ENCODE measurements at regions not wholly inside any gene's neighbourhood (a gene's known extent, or its start where the extent isn't known, plus 50 kb on each side); places are given as distances from the start of the nearest gene placed in this dataset.
A peak's percentile ranks its signal among the peaks of the same experiment; 100 is the strongest.

DNA sequence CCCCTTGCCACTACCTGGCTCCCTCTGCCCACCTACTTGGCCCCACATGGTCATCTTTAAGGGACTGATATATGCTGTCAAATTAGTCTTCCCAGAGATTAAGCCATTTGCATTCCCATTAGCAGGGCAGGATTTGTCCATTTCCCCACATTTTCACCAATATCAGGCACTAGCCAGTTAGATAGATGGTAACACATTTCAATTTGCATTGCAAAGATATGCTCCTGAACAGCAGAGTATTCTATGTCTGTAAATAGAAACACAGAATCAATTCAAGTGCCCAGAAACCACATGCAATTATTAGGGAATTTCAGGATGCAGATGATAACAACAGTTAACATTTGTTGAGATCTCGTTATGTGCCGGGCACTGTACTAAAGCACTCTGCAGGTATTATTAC lies 92.6 kb upstream of the IL12B start:
- no peak for DNase-seq

- no peak for DNase-seq
Measured at GRCh38 chr5:159424123-159424522, 93.8 kb upstream of the IL12B start.

GRCh38 chr5:159426694-159427093 lies 96.4 kb upstream of the IL12B start:
- no peak for DNase-seq

DNA sequence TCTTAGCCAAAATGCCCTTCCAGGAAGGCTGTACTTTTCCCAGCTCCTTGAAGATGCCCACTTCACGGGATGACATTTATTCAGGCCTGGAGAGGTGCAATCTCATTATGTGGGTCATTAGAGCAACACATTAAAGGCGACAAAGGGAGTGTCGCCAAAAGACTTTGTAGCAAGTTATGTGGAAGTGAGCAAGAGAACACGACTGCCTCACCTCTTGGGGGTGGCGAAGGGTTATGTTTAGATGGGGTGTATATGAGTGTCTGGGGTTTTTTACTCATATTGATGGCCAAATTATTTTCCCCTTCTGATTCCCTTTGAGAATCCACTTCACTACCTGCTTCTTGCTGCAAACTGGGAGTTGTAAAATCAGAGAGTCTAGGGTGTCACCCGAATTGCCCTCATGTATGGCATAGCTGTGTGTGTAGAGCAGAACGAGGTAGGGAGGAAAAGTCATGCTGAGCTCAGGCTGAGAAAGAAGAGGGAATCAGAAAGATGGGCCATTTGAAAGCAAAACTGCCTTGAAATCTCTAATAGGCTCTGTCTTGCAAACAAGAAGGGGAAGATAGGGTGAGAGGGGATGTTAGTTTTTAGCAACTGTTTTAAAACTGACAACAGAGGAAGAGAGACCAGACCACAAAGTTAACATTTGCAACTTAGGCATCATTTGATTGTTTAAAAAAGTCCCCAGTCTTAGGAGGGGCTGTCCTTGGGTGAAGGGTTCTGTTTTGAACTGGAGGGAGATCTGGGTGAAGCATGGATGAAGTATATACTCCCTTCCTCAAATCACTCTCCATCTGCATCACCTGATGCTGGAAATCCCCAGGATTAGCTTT lies 97.1 kb upstream of the IL12B start:
- peak; percentile 17 for DNase-seq

- DNase-seq = no peak
Measured at GRCh38 chr5:159430361-159431012, 100.2 kb upstream of the IL12B start.

DNA sequence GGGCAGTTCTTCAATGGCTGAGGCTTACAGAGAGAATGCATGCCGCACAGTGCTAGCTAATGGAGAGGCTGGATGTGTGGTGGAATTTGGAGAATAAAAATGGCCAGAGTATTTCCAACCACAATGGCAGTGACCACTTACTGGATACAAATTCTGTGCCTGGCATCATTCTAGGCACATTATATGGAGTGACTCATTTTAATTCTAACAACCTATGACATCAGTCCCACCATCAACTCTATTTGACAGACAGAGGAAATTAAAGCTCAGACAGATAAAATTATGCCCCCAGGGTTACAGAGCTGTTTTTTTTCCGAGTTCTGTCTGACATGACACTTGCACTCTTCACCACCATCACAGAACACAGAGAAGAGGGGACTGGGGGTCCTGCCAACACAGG lies 105.6 kb upstream of the IL12B start:
- no peak for DNase-seq

DNA sequence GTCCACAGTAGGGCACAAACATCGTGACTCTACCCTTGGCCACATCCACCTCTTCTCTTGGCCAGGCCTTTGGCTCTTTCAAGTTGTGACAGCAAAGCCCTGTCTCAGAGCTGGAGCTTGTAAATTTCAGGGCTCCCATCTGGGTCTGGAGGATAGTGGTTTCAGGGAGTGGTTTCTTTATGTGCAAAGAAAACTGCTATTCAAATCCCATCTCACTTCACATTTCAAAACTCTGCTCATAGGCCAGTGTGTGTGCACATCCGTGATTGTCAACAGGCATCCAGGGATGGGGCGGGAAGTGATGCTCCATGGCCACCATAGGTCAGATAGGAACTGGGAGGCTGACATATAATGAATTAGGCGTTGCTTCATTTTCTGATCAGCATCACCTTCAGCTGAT lies 107.8 kb upstream of the IL12B start:
- no peak for DNase-seq

GRCh38 chr5:159439002-159439401 lies 108.7 kb upstream of the IL12B start:
- no peak for DNase-seq

GRCh38 chr5:159440235-159440634 lies 109.9 kb upstream of the IL12B start:
- DNase-seq = no peak

DNA sequence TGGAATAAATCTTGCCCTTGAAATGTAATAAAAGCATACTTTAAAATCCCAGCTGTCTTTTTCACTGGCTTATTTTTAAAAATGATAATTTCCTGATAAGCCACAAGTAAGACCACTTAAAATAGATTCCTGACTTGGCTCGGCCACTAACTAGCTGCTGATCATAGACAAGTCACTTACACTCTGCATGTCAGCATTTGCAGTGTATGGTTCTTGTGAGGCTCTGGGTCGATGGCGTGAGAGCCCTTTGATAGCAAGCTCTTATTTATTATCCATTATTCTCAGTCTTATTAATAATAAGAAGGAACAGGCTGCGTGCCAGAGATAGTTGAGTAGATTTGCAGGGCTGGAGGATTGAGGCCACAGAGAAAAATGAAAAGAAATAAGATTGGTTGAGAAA lies 110.7 kb upstream of the IL12B start:
- DNase-seq = no peak

- no peak for DNase-seq
Measured at GRCh38 chr5:159441441-159441840, 111.2 kb upstream of the IL12B start.

GRCh38 chr5:159442206-159442850 lies 112.0 kb upstream of the IL12B start:
- DNase-seq = no peak

DNA sequence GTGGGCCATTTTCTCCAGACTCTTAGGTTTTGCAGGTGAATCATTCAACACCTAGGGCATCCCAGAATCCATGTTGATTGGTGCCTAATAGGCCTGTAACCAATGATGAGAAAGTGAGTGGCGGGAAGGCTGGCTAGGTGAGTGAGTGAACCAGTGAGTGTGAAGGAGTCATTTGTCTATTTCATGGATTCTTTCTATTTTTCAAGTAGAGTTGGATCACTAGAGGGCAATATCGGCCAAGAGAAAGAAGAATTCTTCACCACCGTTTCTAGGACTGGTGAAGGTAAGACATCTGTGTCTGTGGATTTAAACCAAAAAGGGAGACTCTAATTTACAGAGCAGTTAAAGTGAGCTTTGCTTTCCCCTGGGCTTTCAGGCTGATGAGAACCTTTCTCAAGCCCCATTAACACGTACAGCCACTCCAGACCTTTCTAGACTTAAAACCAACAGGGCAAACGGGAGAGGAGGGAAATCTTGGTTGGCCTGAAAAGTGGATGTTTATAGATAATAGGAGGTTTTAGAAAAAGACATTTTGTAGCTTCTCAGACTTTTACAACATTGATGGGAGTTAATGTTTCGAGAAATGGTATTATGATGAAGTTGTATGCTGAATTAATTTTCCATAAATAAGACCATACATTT lies 114.3 kb upstream of the IL12B start:
- DNase-seq = peak; percentile 49

DNA sequence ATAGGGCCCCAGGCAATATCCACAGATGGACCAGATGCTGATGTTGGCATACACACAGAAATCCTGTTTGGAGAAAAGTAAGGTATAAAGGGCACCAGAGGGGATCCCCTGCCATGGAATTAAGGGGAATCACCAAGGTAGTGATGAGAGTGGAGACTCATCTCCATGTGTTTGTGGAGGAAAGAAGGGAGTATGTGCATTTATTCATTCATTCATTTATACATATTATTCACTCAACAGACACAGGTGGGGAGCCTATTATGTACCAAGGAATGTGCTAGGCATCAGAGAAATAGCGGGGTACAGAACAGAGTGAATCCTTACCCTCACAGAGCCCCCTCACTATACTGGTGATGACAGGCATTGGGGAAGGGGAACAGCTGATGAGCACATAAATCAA lies 116.8 kb upstream of the IL12B start:
- DNase-seq = no peak

DNA sequence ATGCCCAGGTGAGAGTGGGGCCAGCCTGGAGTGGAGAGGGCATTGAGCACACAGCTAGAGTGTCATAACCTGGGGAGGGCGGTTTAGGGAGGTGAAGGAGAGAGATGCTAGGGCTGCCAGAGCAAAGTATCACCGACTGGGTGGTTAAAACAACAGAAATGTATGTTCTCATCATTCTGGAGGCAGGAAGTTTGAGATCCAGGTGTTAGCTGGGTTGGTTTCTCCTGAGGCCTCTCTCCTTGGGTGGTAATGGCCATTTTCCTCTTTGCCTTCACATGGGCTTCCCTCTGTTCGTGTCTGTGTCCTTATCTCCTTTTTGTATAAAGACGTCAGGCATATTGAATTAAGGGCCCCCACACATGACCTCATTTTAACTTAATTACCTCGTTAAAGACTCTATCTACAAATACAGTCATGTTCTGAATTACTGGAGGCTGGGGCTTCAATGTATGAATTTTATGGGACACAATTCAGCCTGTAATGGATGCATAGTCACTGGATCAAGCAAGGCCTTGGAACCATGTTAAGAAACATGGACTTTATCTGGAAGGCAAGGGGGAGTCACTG lies 118.6 kb upstream of the IL12B start:
- no peak for DNase-seq

DNA sequence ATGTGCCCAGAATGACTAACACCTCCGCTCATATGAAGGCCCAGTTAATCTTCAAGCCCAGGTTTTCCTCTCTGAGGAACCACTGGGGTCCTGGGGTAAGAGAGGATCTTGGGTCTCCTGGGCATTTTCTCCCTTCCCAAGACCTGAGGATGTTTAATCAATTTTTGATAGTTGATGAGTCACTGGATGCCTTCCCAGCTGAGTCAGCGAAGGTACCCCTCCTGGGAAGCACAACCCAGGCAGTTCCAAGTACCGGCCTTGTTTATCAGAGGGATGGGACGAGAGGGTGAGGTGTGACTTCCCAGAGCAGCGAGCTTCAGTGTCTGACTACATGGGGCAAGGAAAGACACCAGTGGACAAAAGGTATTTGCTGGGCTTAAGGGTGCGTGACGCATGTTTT lies 119.6 kb upstream of the IL12B start:
- no peak for DNase-seq

- no peak for DNase-seq
Measured at GRCh38 chr5:159450417-159450816, 120.1 kb upstream of the IL12B start.

- no peak for DNase-seq
Measured at GRCh38 chr5:159451197-159452052, 121.1 kb upstream of the IL12B start.

GRCh38 chr5:159452480-159453167 lies 122.3 kb upstream of the IL12B start:
- DNase-seq = no peak

DNA sequence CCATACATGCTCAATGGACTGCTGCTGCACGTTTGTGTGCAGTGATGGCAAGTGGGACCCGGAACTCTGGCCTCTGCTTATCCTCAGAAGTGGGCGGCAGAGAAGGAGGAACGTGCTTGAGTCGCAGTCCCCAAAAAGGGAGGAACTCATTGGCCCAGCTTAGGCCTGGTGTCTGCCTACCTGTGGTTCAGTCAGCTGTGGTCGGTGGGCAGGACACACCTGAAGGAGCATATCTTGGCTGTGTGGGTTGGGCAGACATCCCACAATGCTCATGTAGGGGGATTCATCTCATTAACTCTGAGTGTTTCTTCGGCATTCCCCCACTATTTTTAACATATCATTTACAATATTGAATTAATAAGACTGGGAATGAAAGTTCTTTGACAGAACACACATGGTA lies 122.9 kb upstream of the IL12B start:
- DNase-seq = no peak

DNA sequence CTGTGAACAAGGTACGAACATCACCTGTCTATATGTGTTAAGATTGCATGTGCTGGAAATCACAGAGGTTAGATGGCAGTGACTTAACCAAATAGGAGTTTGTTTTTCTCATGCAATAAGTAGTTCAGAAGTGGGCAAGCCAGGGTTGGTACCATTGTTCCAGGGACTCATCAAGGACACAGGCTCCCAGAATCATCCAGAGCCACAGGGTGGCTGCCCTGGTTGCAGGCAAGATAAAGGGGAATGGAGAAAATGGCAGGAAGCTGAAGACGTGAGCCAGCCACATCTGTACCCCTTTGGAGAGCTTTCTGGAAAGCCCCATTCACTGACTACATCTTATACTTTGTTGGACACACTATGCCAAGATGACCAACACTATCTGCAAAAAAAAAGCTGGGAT lies 126.0 kb upstream of the IL12B start:
- no peak for DNase-seq
